ENCODE measurements at regions not wholly inside any gene's neighbourhood (a gene's known extent, or its start where the extent isn't known, plus 50 kb on each side); places are given as distances from the start of the nearest gene placed in this dataset.
"Not testable (repeated sequence)": the region's sequence is repeated elsewhere in the genome, so short reads cannot be mapped to it uniquely, and the experiment has no call there.

- FAIRE-seq, result no peak
- no peak for DNase-seq (ENCODE audit: low spot score)
Observed at GRCh38 chr12:89289720-89290119, 62.6 kb downstream of the DUSP6 start.

- FAIRE-seq, result no peak
Observed at GRCh38 chr12:89288959-89289358, 63.3 kb downstream of the DUSP6 start.

GRCh38 chr12:89286501-89286900, 65.8 kb downstream of the DUSP6 start:
- FAIRE-seq (no peak), DNase-seq (ENCODE audit: low spot score) (no peak)

More at GRCh38 chr12:89288959-89289358, 63.3 kb downstream of the DUSP6 start:
- no peak for DNase-seq (ENCODE audit: low spot score)

- FAIRE-seq, result no peak
- no peak for DNase-seq (ENCODE audit: low spot score)
Observed at GRCh38 chr12:89281539-89281867, 70.8 kb downstream of the DUSP6 start.

- DNase-seq (ENCODE audit: low spot score), result no peak
- FAIRE-seq, result no peak
Observed at GRCh38 chr12:89280833-89281538, 71.3 kb downstream of the DUSP6 start.

GRCh38 chr12:89279499-89279898, 72.8 kb downstream of the DUSP6 start:
- FAIRE-seq (no peak), DNase-seq (ENCODE audit: low spot score) (no peak)

- FAIRE-seq (no peak), DNase-seq (ENCODE audit: low spot score) (no peak)
Observed at GRCh38 chr12:89278862-89279261, 73.4 kb downstream of the DUSP6 start.

GRCh38 chr12:89278169-89278568, 74.1 kb downstream of the DUSP6 start:
- no peak for FAIRE-seq
- no peak for DNase-seq (ENCODE audit: low spot score)

GRCh38 chr12:89276860-89277259, 75.4 kb downstream of the DUSP6 start:
- no peak for DNase-seq (ENCODE audit: low spot score)
- FAIRE-seq, result no peak

GRCh38 chr12:89273525-89273924, 78.8 kb downstream of the DUSP6 start:
- DNase-seq (ENCODE audit: low spot score) (no peak), FAIRE-seq (no peak)

- no peak for DNase-seq (ENCODE audit: low spot score)
- FAIRE-seq, result no peak
Observed at GRCh38 chr12:89270548-89270947, 81.8 kb downstream of the DUSP6 start.

- DNase-seq (ENCODE audit: low spot score), result no peak
- no peak for FAIRE-seq
Observed at GRCh38 chr12:89269174-89269573, 83.1 kb downstream of the DUSP6 start.

- FAIRE-seq, result no peak
- DNase-seq (ENCODE audit: low spot score), result no peak
Observed at GRCh38 chr12:89267404-89267803, 84.9 kb downstream of the DUSP6 start.

- not testable (repeated sequence) for FAIRE-seq
Observed at GRCh38 chr12:89266574-89267188, 85.6 kb downstream of the DUSP6 start.

GRCh38 chr12:89264837-89265236, 87.5 kb downstream of the DUSP6 start:
- no peak for DNase-seq (ENCODE audit: low spot score)
- no peak for FAIRE-seq

More at GRCh38 chr12:89266574-89267188, 85.6 kb downstream of the DUSP6 start:
- DNase-seq (ENCODE audit: low spot score), result not testable (repeated sequence)

GRCh38 chr12:89263900-89264299, 88.4 kb downstream of the DUSP6 start:
- DNase-seq (ENCODE audit: low spot score) (no peak), FAIRE-seq (no peak)

- no peak for FAIRE-seq
- no peak for DNase-seq (ENCODE audit: low spot score)
Observed at GRCh38 chr12:89262855-89263552, 89.3 kb downstream of the DUSP6 start.

GRCh38 chr12:89261982-89262381, 90.3 kb downstream of the DUSP6 start:
- DNase-seq (ENCODE audit: low spot score) (no peak), FAIRE-seq (no peak)

GRCh38 chr12:89260841-89261637, 91.3 kb downstream of the DUSP6 start:
- no peak for DNase-seq (ENCODE audit: low spot score)
- no peak for FAIRE-seq

- DNase-seq (ENCODE audit: low spot score) (no peak), FAIRE-seq (no peak)
Observed at GRCh38 chr12:89259821-89260220, 92.5 kb downstream of the DUSP6 start.

GRCh38 chr12:89258240-89258969, 93.9 kb downstream of the DUSP6 start:
- FAIRE-seq (no peak), DNase-seq (ENCODE audit: low spot score) (no peak)

All from urothelium cell line (cell line).